C4-2B (cell line): ENCODE measurements at regions not wholly inside any gene's neighbourhood (a gene's known extent, or its start where the extent isn't known, plus 50 kb on each side); places are given as distances from the start of the nearest gene placed in this dataset.

Source experiments
- H3K27ac ChIP-seq: fragments of 450-650 bp; 2 replicates; pipeline ENCODE4 v1.5.1; 2017
- CTCF ChIP-seq: fragments of 450-650 bp; conservative IDR thresholded peaks from 2 replicates; pipeline ENCODE4 v1.5.1; 2017; ENCODE audit warnings: mild to moderate bottlenecking
- ZFX ChIP-seq: fragments of 450-650 bp; IDR thresholded peaks from 2 replicates; pipeline ENCODE4 v1.6.1; 2017

- no peak overlapping the region for H3K27ac ChIP-seq
- TF ChIP-seq CTCF (no peak), ZFX (no peak)
Observed at GRCh38 chr12:88736031-88736430, 155.8 kb upstream of the KITLG start.

- TF ChIP-seq CTCF (no peak), ZFX (no peak)
- H3K27ac ChIP-seq, result no peak overlapping the region
Observed at GRCh38 chr12:88733008-88733407, 152.7 kb upstream of the KITLG start.

- TF ChIP-seq CTCF (no peak), ZFX (no peak)
- H3K27ac ChIP-seq, result no peak overlapping the region
Observed at GRCh38 chr12:88729196-88729595, 148.9 kb upstream of the KITLG start.

- no peak overlapping the region for H3K27ac ChIP-seq
- TF ChIP-seq ZFX, result no peak
- no peak for TF ChIP-seq CTCF
Observed at GRCh38 chr12:88726806-88727720, 146.8 kb upstream of the KITLG start.

- TF ChIP-seq CTCF (no peak), ZFX (no peak)
- H3K27ac ChIP-seq, result no peak overlapping the region
Observed at GRCh38 chr12:88725592-88726143, 145.4 kb upstream of the KITLG start.

GRCh38 chr12:88723219-88723618 is 142.9 kb upstream of the KITLG start:
- H3K27ac ChIP-seq, result no peak overlapping the region
- no peak for TF ChIP-seq ZFX
- no peak for TF ChIP-seq CTCF
